ENCODE measurements at regions not wholly inside any gene's neighbourhood (a gene's known extent, or its start where the extent isn't known, plus 50 kb on each side); places are given as distances from the start of the nearest gene placed in this dataset.
A peak's percentile ranks its signal among the peaks of the same experiment; 100 is the strongest.

DNA sequence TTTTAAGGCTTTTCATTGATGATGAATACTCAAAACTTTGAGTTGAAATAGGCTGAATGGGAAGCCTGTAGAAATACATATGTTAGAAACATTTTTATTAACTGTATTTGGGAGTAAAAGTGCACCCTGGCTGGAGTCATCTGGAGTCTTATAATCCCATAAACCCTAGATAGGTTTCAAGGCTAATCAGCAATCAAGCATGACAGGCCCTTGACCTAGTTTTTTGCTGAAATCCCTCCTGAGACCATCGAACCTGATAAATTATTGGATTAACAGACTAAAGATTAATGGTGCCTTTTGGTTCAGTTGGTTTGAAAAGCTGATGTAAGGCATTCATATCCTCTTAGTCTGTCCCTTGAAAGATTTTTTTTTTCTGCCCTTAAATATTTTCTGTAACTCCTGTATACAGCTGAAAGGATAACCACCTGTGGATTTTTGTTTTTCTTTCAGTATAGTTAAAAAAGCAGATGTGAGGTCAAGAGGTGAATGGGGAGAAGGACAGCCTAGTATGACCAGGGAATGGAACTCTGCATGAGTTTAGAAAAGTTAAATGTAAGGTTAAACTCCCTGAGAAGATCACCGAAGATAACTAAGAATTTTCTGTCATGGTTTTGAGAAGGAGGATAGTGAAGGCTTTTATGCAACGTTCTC lies 69.4 kb upstream of the STXBP5L start:
- in situ Hi-C loops (cut with HindIII; ENCODE audit: low sequenced_read_pairs) = no loop called here
- no peak for DNase-seq (ENCODE audit: low spot score)

DNA sequence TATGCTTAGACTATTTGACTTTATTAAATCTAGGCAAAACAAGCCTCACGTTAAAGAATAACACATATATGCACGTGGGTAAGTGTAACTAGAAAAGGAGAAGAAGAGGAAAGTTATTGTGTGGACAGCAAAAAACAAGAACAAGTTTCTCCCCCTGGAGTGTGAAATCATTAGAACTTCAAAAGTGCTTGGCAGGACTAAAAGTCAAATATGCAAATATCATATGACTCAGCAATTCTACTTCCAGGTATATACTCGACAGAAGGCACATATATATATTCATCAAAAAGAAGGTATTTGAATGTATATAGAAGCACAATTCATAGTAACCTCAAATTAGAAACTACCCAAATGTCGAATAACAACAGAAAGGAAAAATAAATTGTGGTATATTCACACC lies 68.9 kb upstream of the STXBP5L start:
- no peak for DNase-seq (ENCODE audit: low spot score)
- in situ Hi-C loops (cut with HindIII; ENCODE audit: low sequenced_read_pairs) = no loop called here

DNA sequence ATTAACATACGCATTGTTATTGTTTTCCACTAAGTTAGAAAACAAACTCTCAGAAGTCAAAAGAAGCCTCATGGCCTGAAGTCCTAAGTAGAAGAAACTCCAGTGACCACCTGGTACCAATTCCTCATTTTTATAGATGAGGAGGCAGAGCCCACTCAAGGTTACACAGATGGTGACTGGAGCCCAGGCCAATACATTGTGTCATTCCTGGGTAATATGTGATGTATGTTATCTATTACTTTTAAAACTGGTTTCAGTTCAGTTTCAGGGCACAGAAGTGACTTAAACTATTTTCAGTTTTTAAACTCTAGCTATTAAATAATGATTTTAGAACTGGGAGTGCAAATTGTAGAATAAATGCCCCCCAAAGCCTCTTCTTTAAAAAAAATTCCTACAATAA lies 66.7 kb upstream of the STXBP5L start:
- DNase-seq (ENCODE audit: low spot score) = no peak
- in situ Hi-C loops (cut with HindIII; ENCODE audit: low sequenced_read_pairs) = no loop called here

DNA sequence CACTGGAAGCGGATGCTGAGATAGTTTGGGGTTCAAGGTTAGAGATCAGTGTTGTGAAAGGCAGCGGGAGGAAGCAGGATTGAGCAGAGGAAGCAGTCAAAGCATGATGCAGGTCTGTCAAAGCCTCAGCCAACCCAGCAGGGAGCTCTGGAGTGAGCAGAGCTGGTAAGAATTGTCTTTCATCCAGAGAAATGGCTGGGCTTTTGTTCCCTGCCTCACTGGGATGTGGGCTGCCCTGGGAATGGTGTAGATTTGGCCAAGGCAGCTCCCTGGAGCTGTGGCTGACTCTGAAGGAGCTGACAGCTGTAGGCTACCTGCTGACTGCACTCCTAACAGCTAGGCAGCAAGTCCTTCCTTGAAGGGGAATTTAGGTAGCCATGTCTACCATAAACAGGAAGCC lies 61.9 kb upstream of the STXBP5L start:
- peak; percentile 57 for DNase-seq (ENCODE audit: low spot score)
- in situ Hi-C loops (cut with HindIII; ENCODE audit: low sequenced_read_pairs) = no loop called here

DNA sequence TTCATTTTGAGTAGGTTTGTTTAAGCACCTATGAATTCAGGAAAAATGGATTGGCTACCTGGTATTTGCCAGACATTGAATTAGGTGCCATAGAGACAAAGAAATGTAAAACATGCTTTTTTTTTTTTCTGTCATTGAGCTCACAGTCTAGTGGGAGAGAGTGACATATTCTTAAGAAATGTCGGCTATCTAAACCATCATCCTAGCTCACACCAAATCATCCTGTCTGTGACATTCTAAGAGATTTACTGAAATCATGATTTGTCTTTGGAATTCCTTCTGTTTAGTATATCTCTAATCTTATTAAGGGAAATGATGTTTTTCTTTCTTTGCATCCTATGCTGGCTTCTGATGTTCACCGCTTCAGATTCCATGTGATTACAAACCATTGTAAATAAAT lies 59.5 kb upstream of the STXBP5L start:
- DNase-seq (ENCODE audit: low spot score) = no peak
- in situ Hi-C loops (cut with HindIII; ENCODE audit: low sequenced_read_pairs) = no loop called here

DNA sequence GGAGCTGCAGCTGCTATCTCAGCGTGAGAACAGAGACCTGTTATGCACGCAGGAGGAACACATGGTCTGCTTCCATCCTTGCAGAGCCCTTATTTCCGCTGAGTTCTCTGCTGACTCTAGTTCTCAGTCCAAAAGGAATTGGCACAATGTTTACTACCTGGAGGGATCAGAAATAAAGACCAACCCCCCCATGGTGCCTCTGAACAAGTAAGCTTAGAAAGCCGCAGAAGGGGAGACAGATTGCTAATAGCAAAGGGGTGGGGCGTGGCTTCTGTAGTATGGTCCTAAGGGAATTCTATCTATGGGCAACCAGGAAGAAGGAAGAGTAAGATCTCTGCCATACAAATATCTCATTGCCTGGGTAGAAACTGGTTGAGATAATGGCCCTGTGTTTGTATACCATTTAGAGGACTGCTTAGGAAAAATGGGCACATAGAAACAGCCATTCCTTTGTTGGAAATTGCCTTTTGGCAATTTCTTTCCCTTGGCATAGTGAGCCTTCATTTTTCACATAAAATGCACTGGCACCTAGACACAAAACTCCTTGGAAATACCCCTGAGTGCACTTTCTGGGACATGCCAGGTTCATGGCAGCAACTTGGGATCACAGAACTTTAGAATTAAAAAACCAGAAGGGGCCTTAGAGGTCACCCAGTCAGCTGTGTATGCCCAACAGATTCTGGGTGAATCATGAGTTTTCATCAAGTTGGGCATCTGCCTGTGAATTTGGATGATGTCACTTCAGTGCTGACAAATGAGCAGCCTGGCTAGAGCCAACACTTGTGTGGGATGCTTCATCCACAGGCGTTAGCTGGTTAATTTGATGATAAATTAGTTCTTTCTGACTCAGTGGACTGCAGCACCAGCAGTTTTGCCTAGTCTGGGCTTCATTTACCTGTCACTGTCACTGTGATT lies 57.4 kb upstream of the STXBP5L start:
- in situ Hi-C loops (cut with HindIII; ENCODE audit: low sequenced_read_pairs) = no loop called here
- DNase-seq (ENCODE audit: low spot score) = peak; percentile 99

DNA sequence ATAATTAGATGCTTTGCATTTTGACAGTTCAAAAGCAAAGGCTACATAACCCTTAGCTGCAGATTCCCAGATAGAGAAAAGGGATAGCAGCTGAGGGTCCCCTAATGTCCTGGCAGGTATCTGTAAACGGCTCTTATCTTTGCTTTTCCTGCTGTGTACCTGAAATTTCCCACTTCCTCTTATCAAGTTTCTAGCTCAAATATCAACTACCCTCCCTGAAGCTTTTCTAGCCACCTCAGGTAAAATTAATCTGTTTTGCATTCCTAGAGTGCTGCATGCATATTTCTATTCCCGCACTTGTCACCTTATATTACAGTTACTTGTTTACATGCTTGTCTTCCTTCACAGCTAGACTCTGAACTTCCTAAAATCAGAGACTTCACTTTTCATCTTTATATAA lies 55.6 kb upstream of the STXBP5L start:
- in situ Hi-C loops (cut with HindIII; ENCODE audit: low sequenced_read_pairs) = no loop called here

DNA sequence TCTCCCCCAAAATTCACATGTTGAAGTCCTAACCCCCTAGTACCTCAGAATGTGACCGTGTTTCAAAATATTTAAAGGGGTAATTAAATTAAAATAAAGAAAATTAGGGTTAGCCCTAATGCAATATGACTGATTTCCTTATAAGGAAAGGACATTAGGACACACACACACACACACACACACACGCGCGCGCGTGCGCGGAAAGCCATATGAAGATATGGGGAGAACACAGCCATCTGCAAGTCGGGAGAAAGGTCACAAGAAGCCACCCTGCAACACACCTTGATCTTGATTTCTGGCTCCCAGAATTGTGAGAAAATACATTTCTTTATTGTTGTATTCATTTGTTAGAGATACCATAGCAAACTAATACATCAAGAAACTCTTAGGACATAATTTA lies 54.6 kb upstream of the STXBP5L start:
- no peak for DNase-seq (ENCODE audit: low spot score)
- in situ Hi-C loops (cut with HindIII; ENCODE audit: low sequenced_read_pairs) = no loop called here

More for the DNA sequence above, 55.6 kb upstream of the STXBP5L start:
- no peak for DNase-seq (ENCODE audit: low spot score)

DNA sequence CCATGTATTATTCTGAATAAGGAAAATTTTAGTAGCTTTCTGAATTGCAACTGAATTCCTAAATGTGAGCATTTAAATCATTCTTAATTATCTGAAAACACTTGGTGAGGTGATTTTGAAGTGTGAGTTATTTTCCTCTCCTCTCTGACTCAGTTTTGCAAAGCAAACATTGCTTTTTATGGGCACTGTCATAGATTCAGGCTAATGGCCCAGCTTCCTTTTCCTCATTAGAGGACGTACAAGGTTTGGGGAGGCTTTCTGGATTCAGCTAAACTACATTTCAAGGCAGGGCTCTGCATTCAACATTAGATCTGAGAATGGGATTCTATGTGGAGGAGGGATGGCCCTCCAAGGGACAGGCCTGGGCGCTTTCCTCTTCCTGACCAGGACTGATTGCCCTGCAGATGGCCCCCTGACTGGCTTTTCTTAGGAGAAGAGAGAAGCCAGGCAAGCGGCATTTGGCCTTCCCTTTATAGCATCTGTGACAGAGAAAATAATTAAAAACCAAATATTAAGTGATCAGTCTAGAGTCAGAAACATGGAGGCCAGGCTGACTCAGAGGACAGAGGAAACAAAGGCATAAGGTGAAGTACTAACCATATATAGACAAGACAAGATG lies 53.0 kb upstream of the STXBP5L start:
- peak; percentile 61 for DNase-seq (ENCODE audit: low spot score)
- in situ Hi-C loops (cut with HindIII; ENCODE audit: low sequenced_read_pairs) = no loop called here

DNA sequence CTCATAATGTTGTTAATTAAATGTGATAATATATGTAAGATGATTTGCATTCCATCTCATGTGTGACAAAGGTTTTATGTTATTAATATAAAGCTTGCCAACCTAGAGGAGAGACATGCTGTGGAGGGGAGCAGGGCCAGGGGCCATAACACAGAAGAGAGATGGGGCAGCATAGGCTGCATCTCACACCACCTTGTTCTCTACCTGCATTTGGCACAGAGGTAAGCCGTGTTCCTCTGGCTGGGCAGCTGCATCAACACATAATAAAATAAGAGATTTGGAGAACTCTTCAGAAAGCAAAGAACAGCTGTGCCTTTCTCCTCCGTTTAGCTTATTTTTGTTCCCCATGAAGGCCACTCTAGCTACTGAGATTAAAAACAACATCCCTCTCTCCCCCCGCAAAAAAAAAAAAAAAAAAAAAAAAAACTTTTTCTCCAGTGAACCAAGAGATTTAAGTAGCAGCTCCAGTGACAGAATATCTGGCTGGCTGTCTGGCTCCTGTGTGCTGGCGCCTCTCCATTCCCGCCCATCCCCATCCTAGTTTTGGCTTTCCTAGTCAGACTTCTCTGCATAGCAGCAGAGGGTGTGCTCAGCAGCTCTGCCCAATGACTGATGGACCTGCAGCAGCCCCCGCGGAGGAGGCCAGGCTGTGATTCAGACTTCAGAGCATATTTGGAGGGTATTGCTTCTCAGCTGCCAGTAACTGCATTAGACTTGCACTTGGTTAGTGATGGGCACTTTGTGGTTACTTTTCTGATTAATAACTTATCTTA lies 52.2 kb upstream of the STXBP5L start:
- in situ Hi-C loops (cut with HindIII; ENCODE audit: low sequenced_read_pairs) = no loop called here
- DNase-seq (ENCODE audit: low spot score) = peak; percentile 96

All from G401 (cell line).